Stomach (tissue), 4 donors: ENCODE measurements at regions not wholly inside any gene's neighbourhood (a gene's known extent, or its start where the extent isn't known, plus 50 kb on each side); places are given as distances from the start of the nearest gene placed in this dataset.

ENCODE experiments used
- CTCF ChIP-seq, 7 experiments: fragments of 450-650 bp in 4 of 7; fragments of 200-600 bp in 3 of 7; sonication (generic) in 3 of 7; IDR thresholded peaks; one replicate each; pipeline ENCODE4 v1.5.1; 2016 to 2019; ENCODE audit warnings: antibody characterized with exemption in 7 of 7, control low read depth in 2 of 7, mild to moderate bottlenecking in 1 of 7
- EP300 ChIP-seq: sonication (generic); formaldehyde crosslinking; IDR thresholded peaks from one replicate; pipeline ENCODE4 v1.6.1; 2017; ENCODE audit warnings: antibody characterized with exemption
- POLR2A ChIP-seq, 4 donors: fragments of 450-650 bp; IDR thresholded peaks; one replicate each; pipeline ENCODE4 v1.6.1; 2016; ENCODE audit warnings: antibody characterized with exemption in 4 of 4, control low read depth in 2 of 4, mild to moderate bottlenecking in 1 of 4, moderate library complexity in 1 of 4
- POLR2AphosphoS5 ChIP-seq, 3 donors: sonication (generic); formaldehyde crosslinking; IDR thresholded peaks; one replicate each; pipeline ENCODE4 v1.6.1; 2016; ENCODE audit warnings: antibody characterized with exemption in 3 of 3

GRCh38 chr5:74296685-74297408 lies 343.7 kb downstream of the ENC1 start:
- TF ChIP-seq CTCF (IDR thresholded peaks at IDR 0.05) (no peak), EP300 (no peak), POLR2A (IDR thresholded peaks at IDR 0.05) (no peak), POLR2AphosphoS5 (IDR thresholded peaks at IDR 0.05) (no peak)
